ENCODE measurements at regions not wholly inside any gene's neighbourhood (a gene's known extent, or its start where the extent isn't known, plus 50 kb on each side); places are given as distances from the start of the nearest gene placed in this dataset.

- H3K4me3 ChIP-seq (ENCODE audit: control insufficient read depth, low read depth, low read length), result no peak overlapping the region
- DNase-seq (ENCODE audit: low read depth), result no peak
- no peak for TF ChIP-seq CTCF (conservative IDR thresholded peaks at IDR 0.05; ENCODE audit: control insufficient read depth, insufficient read depth, low read depth, low read length)
Measured at GRCh38 chr4:114034189-114034588, 54.7 kb upstream of the ARSJ start.

- H3K4me3 ChIP-seq (ENCODE audit: control insufficient read depth, low read depth, low read length), result no peak overlapping the region
- DNase-seq (ENCODE audit: low read depth), result no peak
- TF ChIP-seq CTCF (conservative IDR thresholded peaks at IDR 0.05; ENCODE audit: control insufficient read depth, insufficient read depth, low read depth, low read length), result no peak
Measured at GRCh38 chr4:114036426-114036825, 57.0 kb upstream of the ARSJ start.

GRCh38 chr4:114036864-114037263 is 57.4 kb upstream of the ARSJ start:
- DNase-seq (ENCODE audit: low read depth), result no peak
- H3K4me3 ChIP-seq (ENCODE audit: control insufficient read depth, low read depth, low read length), result no peak overlapping the region
- TF ChIP-seq CTCF (conservative IDR thresholded peaks at IDR 0.05; ENCODE audit: control insufficient read depth, insufficient read depth, low read depth, low read length), result no peak

- no peak overlapping the region for H3K4me3 ChIP-seq (ENCODE audit: control insufficient read depth, low read depth, low read length)
- no peak for DNase-seq (ENCODE audit: low read depth)
- no peak for TF ChIP-seq CTCF (conservative IDR thresholded peaks at IDR 0.05; ENCODE audit: control insufficient read depth, insufficient read depth, low read depth, low read length)
Measured at GRCh38 chr4:114037988-114038387, 58.5 kb upstream of the ARSJ start.

- no peak overlapping the region for H3K4me3 ChIP-seq (ENCODE audit: control insufficient read depth, low read depth, low read length)
- no peak for TF ChIP-seq CTCF (conservative IDR thresholded peaks at IDR 0.05; ENCODE audit: control insufficient read depth, insufficient read depth, low read depth, low read length)
- no peak for DNase-seq (ENCODE audit: low read depth)
Measured at GRCh38 chr4:114038762-114039387, 59.4 kb upstream of the ARSJ start.

GRCh38 chr4:114040319-114041116 is 61.1 kb upstream of the ARSJ start:
- DNase-seq (ENCODE audit: low read depth), result no peak
- no peak overlapping the region for H3K4me3 ChIP-seq (ENCODE audit: control insufficient read depth, low read depth, low read length)
- TF ChIP-seq CTCF (conservative IDR thresholded peaks at IDR 0.05; ENCODE audit: control insufficient read depth, insufficient read depth, low read depth, low read length), result no peak

All from fibroblast of mammary gland (primary cell).